ENCODE measurements at regions not wholly inside any gene's neighbourhood (a gene's known extent, or its start where the extent isn't known, plus 50 kb on each side); places are given as distances from the start of the nearest gene placed in this dataset.

- peaks cover 3% of the 10 kb centered on the region; the same call in 1 of the 2 replicates for H3K4me1 ChIP-seq (ENCODE audit: control insufficient read depth, insufficient read depth, low read length)
- H3K9me3 ChIP-seq (ENCODE audit: control insufficient read depth, insufficient read depth, low read depth, low read length) = no peaks in the 10 kb centered on the region
- no peak overlapping the region for H3K9ac ChIP-seq (ENCODE audit: low read length)
- no peaks in the 10 kb centered on the region for H3K36me3 ChIP-seq (ENCODE audit: control insufficient read depth, insufficient read depth, low read length)
- H3K27me3 ChIP-seq (ENCODE audit: control insufficient read depth, insufficient read depth, low read length) = no peaks in the 10 kb centered on the region
- no peak overlapping the region for H3K27ac ChIP-seq (ENCODE audit: low read depth, low read length)
- H3K4me3 ChIP-seq (ENCODE audit: low read depth, low read length) = no peak overlapping the region
These were observed 471.7 kb upstream of the CDH20 start for GRCh38 chr18:60861575-60861974.

GRCh38 chr18:60862988-60863387 is 470.2 kb upstream of the CDH20 start:
- Histone ChIP-seq H3K4me1 (ENCODE audit: control insufficient read depth, insufficient read depth, low read length) (peaks cover 3% of the 10 kb centered on the region; the same call in 1 of the 2 replicates), H3K36me3 (ENCODE audit: control insufficient read depth, insufficient read depth, low read length) (no peaks in the 10 kb centered on the region), H3K27me3 (ENCODE audit: control insufficient read depth, insufficient read depth, low read length) (no peaks in the 10 kb centered on the region), H3K27ac (ENCODE audit: low read depth, low read length) (no peak overlapping the region), H3K4me3 (ENCODE audit: low read depth, low read length) (no peak overlapping the region), H3K9me3 (ENCODE audit: control insufficient read depth, insufficient read depth, low read depth, low read length) (no peaks in the 10 kb centered on the region), H3K9ac (ENCODE audit: low read length) (no peak overlapping the region)

GRCh38 chr18:60865801-60866200 is 467.4 kb upstream of the CDH20 start:
- H3K4me1 ChIP-seq (ENCODE audit: control insufficient read depth, insufficient read depth, low read length) = peaks cover 3% of the 10 kb centered on the region; the same call in 1 of the 2 replicates
- H3K36me3 ChIP-seq (ENCODE audit: control insufficient read depth, insufficient read depth, low read length) = no peaks in the 10 kb centered on the region
- no peaks in the 10 kb centered on the region for H3K27me3 ChIP-seq (ENCODE audit: control insufficient read depth, insufficient read depth, low read length)
- H3K27ac ChIP-seq (ENCODE audit: low read depth, low read length) = no peak overlapping the region
- H3K4me3 ChIP-seq (ENCODE audit: low read depth, low read length) = no peak overlapping the region
- no peaks in the 10 kb centered on the region for H3K9me3 ChIP-seq (ENCODE audit: control insufficient read depth, insufficient read depth, low read depth, low read length)
- H3K9ac ChIP-seq (ENCODE audit: low read length) = no peak overlapping the region

GRCh38 chr18:60870261-60871153 is 462.7 kb upstream of the CDH20 start:
- H3K27me3 ChIP-seq (ENCODE audit: control insufficient read depth, insufficient read depth, low read length) = no peaks in the 10 kb centered on the region
- H3K4me1 ChIP-seq (ENCODE audit: control insufficient read depth, insufficient read depth, low read length) = no peaks in the 10 kb centered on the region
- H3K4me3 ChIP-seq (ENCODE audit: low read depth, low read length) = no peak overlapping the region
- no peaks in the 10 kb centered on the region for H3K36me3 ChIP-seq (ENCODE audit: control insufficient read depth, insufficient read depth, low read length)
- no peak overlapping the region for H3K27ac ChIP-seq (ENCODE audit: low read depth, low read length)
- no peaks in the 10 kb centered on the region for H3K9me3 ChIP-seq (ENCODE audit: control insufficient read depth, insufficient read depth, low read depth, low read length)
- no peak overlapping the region for H3K9ac ChIP-seq (ENCODE audit: low read length)

GRCh38 chr18:60872434-60872833 is 460.8 kb upstream of the CDH20 start:
- Histone ChIP-seq H3K9me3 (ENCODE audit: control insufficient read depth, insufficient read depth, low read depth, low read length) (no peaks in the 10 kb centered on the region), H3K27ac (ENCODE audit: low read depth, low read length) (no peak overlapping the region), H3K4me3 (ENCODE audit: low read depth, low read length) (no peak overlapping the region), H3K9ac (ENCODE audit: low read length) (no peak overlapping the region), H3K27me3 (ENCODE audit: control insufficient read depth, insufficient read depth, low read length) (no peaks in the 10 kb centered on the region), H3K36me3 (ENCODE audit: control insufficient read depth, insufficient read depth, low read length) (no peaks in the 10 kb centered on the region), H3K4me1 (ENCODE audit: control insufficient read depth, insufficient read depth, low read length) (no peaks in the 10 kb centered on the region)

GRCh38 chr18:60873708-60874107 is 459.5 kb upstream of the CDH20 start:
- Histone ChIP-seq H3K4me3 (ENCODE audit: low read depth, low read length) (no peak overlapping the region), H3K27ac (ENCODE audit: low read depth, low read length) (no peak overlapping the region), H3K9ac (ENCODE audit: low read length) (no peak overlapping the region), H3K9me3 (ENCODE audit: control insufficient read depth, insufficient read depth, low read depth, low read length) (no peaks in the 10 kb centered on the region), H3K36me3 (ENCODE audit: control insufficient read depth, insufficient read depth, low read length) (no peaks in the 10 kb centered on the region), H3K27me3 (ENCODE audit: control insufficient read depth, insufficient read depth, low read length) (no peaks in the 10 kb centered on the region), H3K4me1 (ENCODE audit: control insufficient read depth, insufficient read depth, low read length) (no peaks in the 10 kb centered on the region)

GRCh38 chr18:60875957-60876507 is 457.2 kb upstream of the CDH20 start:
- no peaks in the 10 kb centered on the region for H3K27me3 ChIP-seq (ENCODE audit: control insufficient read depth, insufficient read depth, low read length)
- H3K9ac ChIP-seq (ENCODE audit: low read length) = no peak overlapping the region
- no peaks in the 10 kb centered on the region for H3K9me3 ChIP-seq (ENCODE audit: control insufficient read depth, insufficient read depth, low read depth, low read length)
- H3K4me1 ChIP-seq (ENCODE audit: control insufficient read depth, insufficient read depth, low read length) = no peaks in the 10 kb centered on the region
- no peak overlapping the region for H3K27ac ChIP-seq (ENCODE audit: low read depth, low read length)
- no peaks in the 10 kb centered on the region for H3K36me3 ChIP-seq (ENCODE audit: control insufficient read depth, insufficient read depth, low read length)
- no peak overlapping the region for H3K4me3 ChIP-seq (ENCODE audit: low read depth, low read length)

GRCh38 chr18:60880184-60880583 is 453.0 kb upstream of the CDH20 start:
- Histone ChIP-seq H3K9me3 (ENCODE audit: control insufficient read depth, insufficient read depth, low read depth, low read length) (no peaks in the 10 kb centered on the region), H3K4me1 (ENCODE audit: control insufficient read depth, insufficient read depth, low read length) (no peaks in the 10 kb centered on the region), H3K9ac (ENCODE audit: low read length) (no peak overlapping the region), H3K36me3 (ENCODE audit: control insufficient read depth, insufficient read depth, low read length) (no peaks in the 10 kb centered on the region), H3K27me3 (ENCODE audit: control insufficient read depth, insufficient read depth, low read length) (no peaks in the 10 kb centered on the region), H3K4me3 (ENCODE audit: low read depth, low read length) (no peak overlapping the region), H3K27ac (ENCODE audit: low read depth, low read length) (no peak overlapping the region)

- Histone ChIP-seq H3K4me1 (ENCODE audit: control insufficient read depth, insufficient read depth, low read length) (no peaks in the 10 kb centered on the region), H3K4me3 (ENCODE audit: low read depth, low read length) (no peak overlapping the region), H3K27ac (ENCODE audit: low read depth, low read length) (no peak overlapping the region), H3K27me3 (ENCODE audit: control insufficient read depth, insufficient read depth, low read length) (no peaks in the 10 kb centered on the region), H3K9ac (ENCODE audit: low read length) (no peak overlapping the region), H3K9me3 (ENCODE audit: control insufficient read depth, insufficient read depth, low read depth, low read length) (no peaks in the 10 kb centered on the region), H3K36me3 (ENCODE audit: control insufficient read depth, insufficient read depth, low read length) (no peaks in the 10 kb centered on the region)
These were observed 449.6 kb upstream of the CDH20 start for GRCh38 chr18:60883587-60883986.

GRCh38 chr18:60888071-60888624 is 445.1 kb upstream of the CDH20 start:
- Histone ChIP-seq H3K4me1 (ENCODE audit: control insufficient read depth, insufficient read depth, low read length) (no peaks in the 10 kb centered on the region), H3K4me3 (ENCODE audit: low read depth, low read length) (no peak overlapping the region), H3K9ac (ENCODE audit: low read length) (no peak overlapping the region), H3K36me3 (ENCODE audit: control insufficient read depth, insufficient read depth, low read length) (no peaks in the 10 kb centered on the region), H3K9me3 (ENCODE audit: control insufficient read depth, insufficient read depth, low read depth, low read length) (no peaks in the 10 kb centered on the region), H3K27me3 (ENCODE audit: control insufficient read depth, insufficient read depth, low read length) (no peaks in the 10 kb centered on the region), H3K27ac (ENCODE audit: low read depth, low read length) (no peak overlapping the region)

GRCh38 chr18:60889442-60889841 is 443.8 kb upstream of the CDH20 start:
- no peaks in the 10 kb centered on the region for H3K9me3 ChIP-seq (ENCODE audit: control insufficient read depth, insufficient read depth, low read depth, low read length)
- H3K27me3 ChIP-seq (ENCODE audit: control insufficient read depth, insufficient read depth, low read length) = no peaks in the 10 kb centered on the region
- H3K4me1 ChIP-seq (ENCODE audit: control insufficient read depth, insufficient read depth, low read length) = no peaks in the 10 kb centered on the region
- no peak overlapping the region for H3K4me3 ChIP-seq (ENCODE audit: low read depth, low read length)
- H3K9ac ChIP-seq (ENCODE audit: low read length) = no peak overlapping the region
- H3K36me3 ChIP-seq (ENCODE audit: control insufficient read depth, insufficient read depth, low read length) = no peaks in the 10 kb centered on the region
- no peak overlapping the region for H3K27ac ChIP-seq (ENCODE audit: low read depth, low read length)

Measured in HUES6 (cell line).